H9 (cell line): ENCODE measurements at regions not wholly inside any gene's neighbourhood (a gene's known extent, or its start where the extent isn't known, plus 50 kb on each side); places are given as distances from the start of the nearest gene placed in this dataset.

Source experiments
- DNase-seq: peaks from one replicate; pipeline ENCODE4 v3.0.0-alpha.2; 2017
- H2AFZ ChIP-seq: one replicate; pipeline ENCODE4 v1.6.1; 2013; ENCODE audit warnings: mild to moderate bottlenecking, low read length, control low read depth, moderate library complexity
- H2AK5ac ChIP-seq: 2 replicates; pipeline ENCODE4 v1.6.1; 2013; ENCODE audit warnings: low read length, control low read depth, mixed read lengths; ENCODE audit not compliant: insufficient read length
- H2BK120ac ChIP-seq: one replicate; pipeline ENCODE4 v1.6.1; 2013; ENCODE audit warnings: low read depth, mild to moderate bottlenecking, low read length, control low read depth, inconsistent platforms; ENCODE audit not compliant: poor library complexity, severe bottlenecking
- H2BK12ac ChIP-seq: 2 replicates; pipeline ENCODE4 v1.6.1; 2013; ENCODE audit warnings: low read length, control low read depth, mixed read lengths, low read depth; ENCODE audit not compliant: insufficient read length
- H2BK15ac ChIP-seq: 2 replicates; pipeline ENCODE4 v1.6.1; 2013; ENCODE audit warnings: low read depth, low read length, control low read depth
- H2BK20ac ChIP-seq: one replicate; pipeline ENCODE4 v1.6.1; 2013; ENCODE audit warnings: low read depth, mild to moderate bottlenecking, low read length, control low read depth, inconsistent platforms; ENCODE audit not compliant: poor library complexity, severe bottlenecking
- H2BK5ac ChIP-seq: 2 replicates; pipeline ENCODE4 v1.6.1; 2013; ENCODE audit warnings: low read length, control low read depth, mixed read lengths; ENCODE audit not compliant: insufficient read length
- H3K14ac ChIP-seq: 2 replicates; pipeline ENCODE4 v1.6.1; 2013; ENCODE audit warnings: low read length, control low read depth; ENCODE audit not compliant: insufficient read depth
- H3K18ac ChIP-seq: 2 replicates; pipeline ENCODE4 v1.6.1; 2013; ENCODE audit warnings: low read depth, mild to moderate bottlenecking, mixed read lengths, low read length, control low read depth; ENCODE audit not compliant: insufficient read length
- H3K23ac ChIP-seq: 2 replicates; pipeline ENCODE4 v1.6.1; 2013; ENCODE audit warnings: low read length, control low read depth, mixed read lengths, low read depth; ENCODE audit not compliant: insufficient read length
- H3K23me2 ChIP-seq: 2 replicates; pipeline ENCODE4 v1.6.1; 2013; ENCODE audit warnings: low read depth, mild to moderate bottlenecking, mixed read lengths, low read length, control low read depth; ENCODE audit not compliant: insufficient read length, poor library complexity, severe bottlenecking
- H3K27ac ChIP-seq: 2 replicates; pipeline ENCODE4 v1.5.1; 2013; ENCODE audit warnings: low read length, control low read depth, mixed read lengths, low read depth; ENCODE audit not compliant: insufficient read length
- H3K27me3 ChIP-seq: 2 replicates; pipeline ENCODE4 v1.6.1; 2013; ENCODE audit warnings: low read length, control low read depth, inconsistent platforms; ENCODE audit not compliant: insufficient read depth
- H3K4ac ChIP-seq: 2 replicates; pipeline ENCODE4 v1.6.1; 2013; ENCODE audit warnings: low read depth, mild to moderate bottlenecking, control low read depth, inconsistent platforms, low read length, moderate library complexity
- H3K4me1 ChIP-seq: 2 replicates; pipeline ENCODE4 v1.6.1; 2013; ENCODE audit warnings: low read length, control low read depth, inconsistent platforms; ENCODE audit not compliant: insufficient read depth
- H3K4me2 ChIP-seq: 2 replicates; pipeline ENCODE4 v1.6.1; 2013; ENCODE audit warnings: low read length, control low read depth, mixed read lengths; ENCODE audit not compliant: insufficient read length, insufficient read depth
- H3K56ac ChIP-seq: 2 replicates; pipeline ENCODE4 v1.6.1; 2013; ENCODE audit warnings: low read depth, mild to moderate bottlenecking, mixed read lengths, low read length, control low read depth; ENCODE audit not compliant: insufficient read length
- H3K79me1 ChIP-seq: 2 replicates; pipeline ENCODE4 v1.6.1; 2013; ENCODE audit warnings: low read depth, mild to moderate bottlenecking, moderate library complexity, low read length, control low read depth, inconsistent platforms; ENCODE audit not compliant: insufficient read depth, poor library complexity, severe bottlenecking
- H3K79me2 ChIP-seq: 2 replicates; pipeline ENCODE4 v1.6.1; 2013; ENCODE audit warnings: low read length, control low read depth, inconsistent platforms; ENCODE audit not compliant: insufficient read depth
- H3K9ac ChIP-seq: 2 replicates; pipeline ENCODE4 v1.6.1; 2013; ENCODE audit warnings: low read length, control low read depth, mixed read lengths; ENCODE audit not compliant: insufficient read length; ENCODE audit errors: extremely low read depth
- H3K9me3 ChIP-seq: one replicate; pipeline ENCODE4 v1.6.1; 2013; ENCODE audit warnings: low read depth, low read length, inconsistent platforms; ENCODE audit not compliant: control insufficient read depth
- H3T11ph ChIP-seq: one replicate; pipeline ENCODE4 v1.6.1; 2013; ENCODE audit warnings: mild to moderate bottlenecking, low read length, control low read depth, inconsistent platforms
- H4K20me1 ChIP-seq: one replicate; pipeline ENCODE4 v1.6.1; 2013; ENCODE audit not compliant: control insufficient read depth, insufficient read length, insufficient read depth
- H4K5ac ChIP-seq: 2 replicates; pipeline ENCODE4 v1.6.1; 2013; ENCODE audit warnings: low read depth, mild to moderate bottlenecking, mixed read lengths, low read length, control low read depth; ENCODE audit not compliant: insufficient read length
- H4K8ac ChIP-seq: replicated peaks from 2 replicates; pipeline ENCODE4 v1.6.1; 2013; ENCODE audit warnings: low read length, control low read depth, mixed read lengths, low read depth; ENCODE audit not compliant: insufficient read length
- H4K91ac ChIP-seq: 2 replicates; pipeline ENCODE4 v1.6.1; 2013; ENCODE audit warnings: low read depth, mild to moderate bottlenecking, moderate library complexity, mixed read lengths, low read length, control low read depth; ENCODE audit not compliant: insufficient read length
- H3K27ac Mint-ChIP-seq, 3 experiments: 2 replicates in 2 of 3; 3 replicates in 1 of 3; pipeline ENCODE4 v1.8.0; 2020 to 2021; ENCODE audit warnings: mixed read lengths in 3 of 3, mild to moderate bottlenecking in 1 of 3, moderate library complexity in 1 of 3
- H3K27me3 Mint-ChIP-seq: 2 replicates; pipeline ENCODE4 v1.8.0; 2021; ENCODE audit warnings: low read depth, mild to moderate bottlenecking, moderate library complexity, mixed read lengths
- H3K36me3 Mint-ChIP-seq, 3 experiments: 2 replicates in 2 of 3; 3 replicates in 1 of 3; pipeline ENCODE4 v1.8.0; 2020 to 2021; ENCODE audit warnings: low read depth in 3 of 3, mixed read lengths in 3 of 3; ENCODE audit not compliant: insufficient read depth in 1 of 3
- H3K4me1 Mint-ChIP-seq, 2 experiments: 2 replicates each; pipeline ENCODE4 v1.8.0; 2020; ENCODE audit warnings: mixed read lengths in 2 of 2
- H3K4me3 Mint-ChIP-seq, 2 experiments: 2 replicates in 1 of 2; 3 replicates in 1 of 2; pipeline ENCODE4 v1.8.0; 2020 to 2021; ENCODE audit warnings: mild to moderate bottlenecking in 2 of 2, mixed read lengths in 2 of 2, moderate library complexity in 1 of 2
- H3K9me3 Mint-ChIP-seq, 2 experiments: 2 replicates in 1 of 2; 3 replicates in 1 of 2; pipeline ENCODE4 v1.8.0; 2020; ENCODE audit warnings: mild to moderate bottlenecking in 2 of 2, mixed read lengths in 2 of 2, moderate library complexity in 1 of 2
- WGBS: extraction: QIAGEN DNeasy Blood & Tissue Kit; methylation state at CpG from one replicate; pipeline ENCODE4 v1.1.7; 2013; ENCODE audit warnings: missing lambda C conversion rate, low lambda C conversion rate, mixed read lengths; ENCODE audit not compliant: insufficient read length; ENCODE audit errors: extremely low coverage; 5-methylcytosine and 5-hydroxymethylcytosine counted together
- TF ChIP-seq, protein P1 (sequence below): fragments of 200-600 bp; sonication (generic); conservative IDR thresholded peaks from 3 replicates; pipeline ENCODE4 v1.8.0; 2021; ENCODE audit warnings: antibody characterized with exemption, mild to moderate bottlenecking

- Mint-ChIP-seq H3K27ac (no peak overlapping the region), H3K9me3 (peaks cover 4 to 5% of the 10 kb centered on the region in 2 experiments; a peak in 4 of 5 replicates), H3K36me3 (no peaks in the 10 kb centered on the region; a peak in 1 of 7 replicates), H3K27me3 (no peaks in the 10 kb centered on the region; the same call in 1 of the 2 replicates), H3K4me1 (peaks cover 16 to 20% of the 10 kb centered on the region in 2 experiments), H3K4me3 (no peak overlapping the region)
- Histone ChIP-seq H3K79me2 (no peaks in the 10 kb centered on the region), H4K91ac (no peak overlapping the region), H3K4me2 (no peak overlapping the region), H2BK5ac (no peak overlapping the region), H3K9me3 (no peaks in the 10 kb centered on the region), H3K79me1 (no peaks in the 10 kb centered on the region), H4K20me1 (peaks cover 3% of the 10 kb centered on the region), H3K56ac (no peak overlapping the region), H3K27me3 (no peaks in the 10 kb centered on the region), H3K18ac (no peak overlapping the region), H2AK5ac (no peak overlapping the region), H4K8ac (no peak overlapping the region), H2AFZ (no peak overlapping the region), H2BK15ac (no peak overlapping the region), H3K23ac (no peak overlapping the region), H3K27ac (no peak overlapping the region), H3K4ac (no peak overlapping the region), H3K23me2 (no peaks in the 10 kb centered on the region), H2BK120ac (no peak overlapping the region), H3K9ac (no peak overlapping the region), H2BK12ac (no peak overlapping the region), H3T11ph (no peak overlapping the region), H4K5ac (no peak overlapping the region), H2BK20ac (no peak overlapping the region), H3K4me1 (0 out of 2 replicates have a peak, but pooled peaks cover 2% of the 10 kb centered on the region), H3K14ac (no peak overlapping the region)
- no peak for DNase-seq
- no CpG with 5 or more reads among the region's 1 CpG for WGBS
- TF ChIP-seq, protein P1, sequence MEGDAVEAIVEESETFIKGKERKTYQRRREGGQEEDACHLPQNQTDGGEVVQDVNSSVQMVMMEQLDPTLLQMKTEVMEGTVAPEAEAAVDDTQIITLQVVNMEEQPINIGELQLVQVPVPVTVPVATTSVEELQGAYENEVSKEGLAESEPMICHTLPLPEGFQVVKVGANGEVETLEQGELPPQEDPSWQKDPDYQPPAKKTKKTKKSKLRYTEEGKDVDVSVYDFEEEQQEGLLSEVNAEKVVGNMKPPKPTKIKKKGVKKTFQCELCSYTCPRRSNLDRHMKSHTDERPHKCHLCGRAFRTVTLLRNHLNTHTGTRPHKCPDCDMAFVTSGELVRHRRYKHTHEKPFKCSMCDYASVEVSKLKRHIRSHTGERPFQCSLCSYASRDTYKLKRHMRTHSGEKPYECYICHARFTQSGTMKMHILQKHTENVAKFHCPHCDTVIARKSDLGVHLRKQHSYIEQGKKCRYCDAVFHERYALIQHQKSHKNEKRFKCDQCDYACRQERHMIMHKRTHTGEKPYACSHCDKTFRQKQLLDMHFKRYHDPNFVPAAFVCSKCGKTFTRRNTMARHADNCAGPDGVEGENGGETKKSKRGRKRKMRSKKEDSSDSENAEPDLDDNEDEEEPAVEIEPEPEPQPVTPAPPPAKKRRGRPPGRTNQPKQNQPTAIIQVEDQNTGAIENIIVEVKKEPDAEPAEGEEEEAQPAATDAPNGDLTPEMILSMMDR: no peak
Measured at GRCh38 chr15:38127306-38127771, 125.3 kb upstream of the SPRED1 start.
